GM23248 (cell line): ENCODE measurements at regions not wholly inside any gene's neighbourhood (a gene's known extent, or its start where the extent isn't known, plus 50 kb on each side); places are given as distances from the start of the nearest gene placed in this dataset.

Experiments
- EZH2 ChIP-seq: fragments of 200-600 bp; sonication (generic); IDR thresholded peaks from 2 replicates; pipeline ENCODE4 v1.6.1; 2018; ENCODE audit warnings: antibody characterized with exemption, mild to moderate bottlenecking; ENCODE audit not compliant: insufficient read depth, poor library complexity, severe bottlenecking
- EZH2phosphoT487 ChIP-seq: fragments of 200-600 bp; sonication (generic); IDR thresholded peaks from 2 replicates; pipeline ENCODE4 v1.6.1; 2018; ENCODE audit warnings: antibody characterized with exemption, moderate library complexity, mild to moderate bottlenecking, low read depth; ENCODE audit not compliant: insufficient read depth

- TF ChIP-seq EZH2 (no peak), EZH2phosphoT487 (no peak)
Measured at GRCh38 chr11:130620548-130620947, 172.1 kb downstream of the ADAMTS15 start.
